GM21737 (cell line): ENCODE measurements at regions not wholly inside any gene's neighbourhood (a gene's known extent, or its start where the extent isn't known, plus 50 kb on each side); places are given as distances from the start of the nearest gene placed in this dataset.

Experiments
- ATAC-seq: cut with Tn5 transposase; IDR thresholded peaks from one replicate; pipeline ENCODE4 v1.9.1; 2021; ENCODE audit warnings: mild to moderate bottlenecking, moderate library complexity; ENCODE audit not compliant: unreplicated experiment

GRCh38 chr5:4180703-4181102, 585.1 kb downstream of the IRX1 start:
- no peak for ATAC-seq

- ATAC-seq, result no peak
Measured at GRCh38 chr5:4182144-4182543, 586.5 kb downstream of the IRX1 start.

GRCh38 chr5:4185127-4185526, 589.5 kb downstream of the IRX1 start:
- ATAC-seq, result no peak

GRCh38 chr5:4188704-4189103, 593.1 kb downstream of the IRX1 start:
- ATAC-seq, result no peak

GRCh38 chr5:4189317-4189716, 593.7 kb downstream of the IRX1 start:
- no peak for ATAC-seq

GRCh38 chr5:4191041-4191440, 595.4 kb downstream of the IRX1 start:
- no peak for ATAC-seq

GRCh38 chr5:4191703-4192102, 596.1 kb downstream of the IRX1 start:
- ATAC-seq, result no peak

- no peak for ATAC-seq
Measured at GRCh38 chr5:4192111-4192510, 596.5 kb downstream of the IRX1 start.

- ATAC-seq, result no peak
Measured at GRCh38 chr5:4196744-4197143, 601.1 kb downstream of the IRX1 start.

- ATAC-seq, result no peak
Measured at GRCh38 chr5:4197151-4197550, 601.5 kb downstream of the IRX1 start.

- ATAC-seq, result no peak
Measured at GRCh38 chr5:4198461-4198860, 602.8 kb downstream of the IRX1 start.

- no peak for ATAC-seq
Measured at GRCh38 chr5:4199049-4199841, 603.6 kb downstream of the IRX1 start.

- ATAC-seq, result no peak
Measured at GRCh38 chr5:4203146-4203545, 607.5 kb downstream of the IRX1 start.

- no peak for ATAC-seq
Measured at GRCh38 chr5:4204276-4205141, 608.9 kb downstream of the IRX1 start.

- no peak for ATAC-seq
Measured at GRCh38 chr5:4205398-4205797, 609.8 kb downstream of the IRX1 start.

- ATAC-seq, result no peak
Measured at GRCh38 chr5:4206127-4206526, 610.5 kb downstream of the IRX1 start.

- ATAC-seq, result no peak
Measured at GRCh38 chr5:4207486-4207885, 611.9 kb downstream of the IRX1 start.

- no peak for ATAC-seq
Measured at GRCh38 chr5:4208537-4208936, 612.9 kb downstream of the IRX1 start.

GRCh38 chr5:4208996-4209395, 613.4 kb downstream of the IRX1 start:
- no peak for ATAC-seq

GRCh38 chr5:4212071-4212739, 616.6 kb downstream of the IRX1 start:
- ATAC-seq, result no peak

- ATAC-seq, result no peak
Measured at GRCh38 chr5:4212981-4213819, 617.6 kb downstream of the IRX1 start.
